ENCODE measurements at regions not wholly inside any gene's neighbourhood (a gene's known extent, or its start where the extent isn't known, plus 50 kb on each side); places are given as distances from the start of the nearest gene placed in this dataset.
"Not testable (repeated sequence)": the region's sequence is repeated elsewhere in the genome, so short reads cannot be mapped to it uniquely, and the experiment has no call there.

DNA sequence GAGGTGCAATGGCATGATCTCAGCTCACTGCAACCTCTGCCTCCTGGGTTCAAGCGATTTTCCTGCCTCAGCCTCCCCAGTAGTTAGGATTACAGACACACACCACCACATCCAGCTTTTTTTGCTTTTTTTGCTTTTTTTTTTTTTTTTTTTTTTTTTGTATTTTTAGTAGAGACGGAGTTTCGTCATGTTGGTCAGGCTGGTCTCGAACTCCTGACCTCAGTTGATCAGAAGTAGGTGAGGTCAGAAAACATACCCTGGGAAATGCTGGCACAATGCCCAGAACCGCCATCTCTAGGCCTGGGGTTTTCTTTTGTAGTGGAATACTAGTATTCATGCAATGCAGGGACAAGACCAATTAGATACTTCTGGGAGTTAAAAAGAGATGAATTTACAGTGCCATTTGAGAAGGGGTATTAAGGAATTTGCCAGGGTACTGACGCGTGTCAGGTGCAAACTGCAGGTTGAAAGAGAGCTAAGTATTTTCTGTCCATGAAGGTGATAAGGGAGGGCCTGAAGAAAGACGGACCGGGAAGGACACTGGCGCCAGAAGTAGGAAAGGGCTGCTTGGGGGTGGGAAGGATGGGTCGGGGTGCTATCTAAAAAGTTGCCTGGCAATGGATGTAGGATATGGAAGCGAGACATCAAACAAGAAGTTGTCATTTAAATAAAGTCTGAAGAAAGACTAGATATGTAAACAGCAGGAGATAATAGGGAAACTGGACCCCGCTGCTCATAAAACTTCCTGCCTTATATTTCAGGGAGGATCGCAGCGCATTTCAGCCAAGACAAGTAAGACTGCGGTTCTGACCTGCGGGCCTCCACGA lies 95.8 kb downstream of the PPIAL4G start:
- not testable (repeated sequence) for DNase-seq (ENCODE audit: low read depth in 4 of 4, low spot score in 3 of 4)

- no peak for DNase-seq (ENCODE audit: low read depth in 4 of 4, low spot score in 3 of 4)
These were observed 96.5 kb downstream of the PPIAL4G start for GRCh38 chr1:148386617-148387016.

- not testable (repeated sequence) for DNase-seq (ENCODE audit: low read depth in 4 of 4, low spot score in 3 of 4)
These were observed 97.1 kb downstream of the PPIAL4G start for GRCh38 chr1:148386031-148386398.

- DNase-seq (ENCODE audit: low read depth in 4 of 4, low spot score in 3 of 4), result no peak
These were observed 97.6 kb downstream of the PPIAL4G start for GRCh38 chr1:148385371-148386030.

- DNase-seq (ENCODE audit: low read depth in 4 of 4, low spot score in 3 of 4), result no peak
These were observed 99.1 kb downstream of the PPIAL4G start for GRCh38 chr1:148383966-148384365.

DNA sequence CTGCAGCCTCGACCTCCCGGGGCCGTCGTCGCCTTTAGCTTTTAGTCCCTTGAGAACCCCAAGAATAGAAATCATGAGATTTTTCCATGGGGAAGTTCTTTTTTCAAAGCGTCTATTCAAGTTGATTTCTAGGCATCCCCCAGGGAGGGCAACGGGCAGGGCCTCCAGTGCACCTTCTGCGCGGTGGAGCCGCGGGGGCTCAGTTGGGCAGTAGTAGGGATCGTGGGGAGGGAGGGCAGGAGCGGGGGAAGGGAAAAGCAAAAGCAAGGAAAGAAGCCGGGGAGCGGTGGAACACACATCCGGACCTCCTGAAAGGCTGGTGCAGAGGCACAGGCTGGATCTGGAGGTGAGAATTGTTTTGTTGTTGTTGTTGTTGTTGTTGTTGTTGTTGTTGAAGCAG lies 103.4 kb downstream of the PPIAL4G start:
- DNase-seq (ENCODE audit: low read depth in 4 of 4, low spot score in 3 of 4), result no peak

- DNase-seq (ENCODE audit: low read depth in 4 of 4, low spot score in 3 of 4), result no peak
These were observed 104.0 kb downstream of the PPIAL4G start for GRCh38 chr1:148379170-148379500.

DNA sequence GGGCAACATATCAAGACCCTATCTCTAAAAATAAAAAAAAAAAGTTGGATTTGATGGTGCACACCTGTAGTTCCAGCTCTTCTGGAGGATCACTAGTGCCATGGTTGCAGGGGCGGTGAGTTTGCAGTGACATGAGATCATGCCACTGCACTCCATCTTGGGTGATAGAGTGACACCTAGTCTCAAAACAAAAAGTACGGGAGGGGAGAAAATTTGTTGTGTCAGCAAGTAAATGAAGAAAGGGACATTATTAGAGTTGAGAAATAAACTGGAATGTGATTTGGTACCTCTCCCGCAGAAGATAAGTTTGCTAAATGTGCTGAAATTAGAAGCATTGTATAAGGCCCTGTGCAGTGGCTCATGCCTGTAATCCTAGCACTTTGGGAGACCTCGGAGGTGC lies 105.1 kb downstream of the PPIAL4G start:
- DNase-seq (ENCODE audit: low read depth in 4 of 4, low spot score in 3 of 4), result not testable (repeated sequence)

GRCh38 chr1:148377045-148377444 lies 106.1 kb downstream of the PPIAL4G start:
- DNase-seq (ENCODE audit: low read depth in 4 of 4, low spot score in 3 of 4), result not testable (repeated sequence)

- no peak for DNase-seq (ENCODE audit: low read depth in 4 of 4, low spot score in 3 of 4)
These were observed 109.0 kb downstream of the PPIAL4G start for GRCh38 chr1:148374101-148374500.

DNA sequence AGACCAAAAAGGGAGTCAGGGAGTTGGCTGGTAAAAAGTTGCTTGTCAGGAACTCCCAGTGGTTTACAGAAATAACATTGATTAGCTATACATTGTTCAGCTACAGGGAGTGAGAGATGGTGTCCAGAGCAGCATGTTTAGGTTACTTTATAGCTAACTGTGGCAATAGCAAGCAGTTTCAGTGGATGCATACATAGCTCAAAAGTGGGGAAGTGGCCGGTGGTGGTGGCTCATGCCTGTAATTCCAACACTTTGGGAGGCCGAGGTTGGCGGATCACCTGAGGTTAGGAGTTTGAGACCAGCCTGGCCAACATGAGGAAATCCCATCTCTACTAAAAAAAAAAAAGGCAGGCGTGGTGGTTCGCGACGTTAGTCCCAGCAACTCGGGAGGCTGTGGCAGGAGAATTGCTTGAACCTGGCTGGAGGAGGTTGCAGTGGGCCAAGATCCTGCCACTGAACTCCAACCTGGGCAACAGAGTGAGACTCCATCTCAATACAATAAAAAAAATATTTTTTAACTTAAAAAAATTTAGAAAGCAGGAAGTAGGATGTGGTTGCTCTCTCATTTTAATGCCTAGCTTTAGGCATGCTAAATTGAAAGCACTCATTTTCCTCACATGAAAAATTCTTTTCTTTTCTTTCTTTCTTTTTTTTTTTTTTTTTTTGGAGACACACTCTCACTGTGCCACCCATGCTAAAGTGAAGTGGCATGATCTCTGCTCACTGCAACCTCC lies 109.7 kb downstream of the PPIAL4G start:
- no peak for DNase-seq (ENCODE audit: low read depth in 4 of 4, low spot score in 3 of 4)

DNA sequence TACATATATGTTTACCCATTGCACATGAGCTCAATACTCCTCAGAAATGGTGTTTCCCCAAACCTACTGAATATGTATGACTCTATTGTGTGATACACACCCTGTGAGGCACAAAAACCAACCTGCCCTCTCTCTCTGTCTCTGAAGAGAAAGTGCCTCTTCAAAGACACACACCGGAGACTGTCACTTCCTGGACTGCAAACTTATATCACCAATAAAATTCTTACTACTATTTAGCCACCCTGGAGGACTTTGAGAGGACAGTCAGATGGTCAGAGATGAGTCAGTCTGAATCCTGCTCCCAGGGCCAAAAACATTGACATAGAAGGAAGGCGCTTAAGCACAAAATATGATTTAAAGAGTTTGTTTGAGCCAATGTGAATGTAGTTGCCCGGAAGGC lies 110.4 kb downstream of the PPIAL4G start:
- no peak for DNase-seq (ENCODE audit: low read depth in 4 of 4, low spot score in 3 of 4)

DNA sequence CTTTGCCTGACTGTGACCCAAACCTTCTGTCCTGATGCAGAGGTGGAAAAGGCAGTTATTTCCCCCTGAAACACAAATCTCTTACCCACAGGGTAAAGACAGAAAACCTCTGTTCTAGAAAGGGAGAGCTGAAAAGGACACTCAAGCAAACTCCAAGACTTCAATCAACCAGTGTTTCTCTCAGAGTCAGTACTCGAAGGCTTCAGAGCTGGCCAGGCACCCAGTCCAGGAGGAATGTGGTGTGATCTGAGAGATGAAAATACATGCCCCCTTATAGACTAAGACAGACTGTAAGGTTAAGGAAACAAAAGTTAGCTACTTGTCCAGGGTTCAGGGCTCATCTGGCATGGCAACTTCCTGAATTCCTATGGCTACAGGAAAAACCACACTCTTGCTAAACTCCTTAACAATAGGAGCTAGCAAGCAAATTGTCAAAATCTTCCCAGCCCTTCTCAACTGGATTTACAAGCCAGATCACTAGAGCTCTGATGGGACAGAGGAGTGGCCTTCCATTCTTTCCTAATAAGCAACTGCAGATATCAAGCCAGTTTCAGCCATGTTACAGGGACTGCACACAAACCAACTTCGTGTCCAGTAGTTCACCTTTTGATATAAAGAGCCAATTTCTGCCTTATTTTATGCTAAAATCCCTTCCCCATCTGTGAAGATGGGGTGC lies 110.9 kb downstream of the PPIAL4G start:
- DNase-seq (ENCODE audit: low read depth in 4 of 4, low spot score in 3 of 4), result not testable (repeated sequence)

DNA sequence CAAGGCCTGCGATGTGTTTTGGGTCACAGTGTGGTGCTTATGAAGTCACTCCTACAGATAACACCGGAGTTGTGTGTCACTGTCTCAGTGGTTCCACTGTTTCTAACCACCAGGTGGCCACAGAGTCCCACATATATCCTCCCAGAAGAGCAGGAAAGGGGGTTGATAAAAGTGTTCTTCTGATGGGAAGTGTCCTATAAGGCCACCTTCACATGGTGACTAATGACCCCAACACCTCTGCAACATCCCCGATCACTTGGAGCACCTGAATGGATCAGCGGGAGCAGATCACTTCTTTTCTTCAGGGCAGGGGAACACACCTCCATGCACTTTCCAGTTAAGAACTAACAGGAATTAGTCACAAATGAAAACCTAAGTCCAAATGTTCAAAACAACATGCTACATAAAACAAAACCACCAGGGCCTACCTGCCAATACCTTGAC lies 111.5 kb downstream of the PPIAL4G start:
- DNase-seq (ENCODE audit: low read depth in 4 of 4, low spot score in 3 of 4), result peak in 2 of 4 donors; percentile 52 to 56

- DNase-seq (ENCODE audit: low read depth in 4 of 4, low spot score in 3 of 4), result not testable (repeated sequence)
These were observed 112.4 kb downstream of the PPIAL4G start for GRCh38 chr1:148370661-148371060.

GRCh38 chr1:148367596-148367995 lies 115.5 kb downstream of the PPIAL4G start:
- no peak for DNase-seq (ENCODE audit: low read depth in 4 of 4, low spot score in 3 of 4)

GRCh38 chr1:148366136-148366753 lies 116.9 kb downstream of the PPIAL4G start:
- not testable (repeated sequence) for DNase-seq (ENCODE audit: low read depth in 4 of 4, low spot score in 3 of 4)

DNA sequence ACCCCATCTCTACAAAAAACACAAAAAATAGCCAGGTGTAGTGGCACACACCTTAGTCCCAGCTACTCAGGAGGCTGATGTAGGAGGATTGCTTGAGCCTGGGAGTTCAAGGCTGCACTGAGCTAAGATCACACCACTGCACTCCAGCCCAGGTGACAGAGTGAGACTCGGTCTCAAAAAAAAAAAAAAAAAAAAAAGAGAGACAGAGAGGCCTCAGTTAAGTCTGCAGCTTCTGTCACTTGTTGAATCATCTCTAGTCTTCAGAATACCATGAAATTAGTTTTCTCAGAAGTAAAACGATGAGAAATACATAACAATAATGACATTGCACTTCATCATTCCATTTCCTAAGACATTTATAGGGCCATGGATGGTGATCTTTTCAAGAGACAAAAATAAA lies 118.0 kb downstream of the PPIAL4G start:
- not testable (repeated sequence) for DNase-seq (ENCODE audit: low read depth in 4 of 4, low spot score in 3 of 4)

DNA sequence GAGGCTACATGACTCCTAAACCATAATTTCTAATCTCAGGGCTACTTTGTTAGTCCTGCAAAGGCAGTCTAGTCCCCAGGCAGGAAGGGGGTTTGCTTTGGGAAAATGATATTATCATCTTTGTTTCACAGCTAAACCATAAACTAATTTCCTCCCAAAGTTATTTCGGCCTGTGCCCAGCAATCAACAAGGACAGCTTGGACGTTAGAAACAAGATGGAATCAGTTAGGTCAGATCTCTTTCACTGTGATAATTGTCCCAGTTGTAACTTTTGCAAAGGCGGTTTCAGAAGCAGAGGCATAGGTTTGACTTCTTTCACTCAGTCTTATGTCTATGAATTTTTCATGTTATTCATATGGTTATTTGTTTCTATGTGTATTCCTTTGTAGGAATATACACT lies 119.1 kb downstream of the PPIAL4G start:
- not testable (repeated sequence) for DNase-seq (ENCODE audit: low read depth in 4 of 4, low spot score in 3 of 4)

- no peak for DNase-seq (ENCODE audit: low read depth in 4 of 4, low spot score in 3 of 4)
These were observed 119.7 kb downstream of the PPIAL4G start for GRCh38 chr1:148363439-148363810.

Data from right renal pelvis (tissue), 4 donors.